Neural progenitor cell (in vitro differentiated cells): ENCODE measurements at regions not wholly inside any gene's neighbourhood (a gene's known extent, or its start where the extent isn't known, plus 50 kb on each side); places are given as distances from the start of the nearest gene placed in this dataset.
"Not testable (repeated sequence)": the region's sequence is repeated elsewhere in the genome, so short reads cannot be mapped to it uniquely, and the experiment has no call there.

Experiments
- EZH2 ChIP-seq: fragments of 200-600 bp; sonication (generic); IDR thresholded peaks from 2 replicates; pipeline ENCODE4 v1.6.1; 2017; ENCODE audit warnings: antibody characterized with exemption, mild to moderate bottlenecking, moderate library complexity
- EZH2phosphoT487 ChIP-seq: fragments of 200-600 bp; sonication (generic); IDR thresholded peaks from 2 replicates; pipeline ENCODE4 v1.6.1; 2017; ENCODE audit warnings: antibody characterized with exemption
- TF ChIP-seq, protein P1 (sequence below): fragments of 200-600 bp; sonication (generic); IDR thresholded peaks from 2 replicates; pipeline ENCODE4 v1.5.1; 2017; ENCODE audit warnings: antibody characterized with exemption, mild to moderate bottlenecking

DNA sequence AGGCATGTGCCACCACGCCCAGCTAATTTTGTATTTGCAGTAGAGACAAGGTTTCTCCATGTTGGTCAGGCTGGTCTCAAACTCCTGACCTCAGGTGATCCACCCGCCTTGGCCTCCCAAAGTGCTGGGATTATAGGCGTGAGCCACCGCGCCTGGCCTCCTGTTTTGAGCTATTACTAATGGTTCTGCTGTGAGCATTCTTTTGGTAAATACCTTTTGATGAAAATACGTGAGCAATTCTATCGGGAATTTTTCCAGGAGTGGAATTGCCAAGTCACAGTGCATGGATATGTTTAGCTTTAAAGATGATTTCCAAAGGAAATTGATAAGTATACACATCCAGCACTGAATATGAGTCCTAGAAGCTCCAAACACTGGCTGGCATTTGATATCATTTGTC is 64.0 kb upstream of the HNF1B start:
- TF ChIP-seq, protein P1, sequence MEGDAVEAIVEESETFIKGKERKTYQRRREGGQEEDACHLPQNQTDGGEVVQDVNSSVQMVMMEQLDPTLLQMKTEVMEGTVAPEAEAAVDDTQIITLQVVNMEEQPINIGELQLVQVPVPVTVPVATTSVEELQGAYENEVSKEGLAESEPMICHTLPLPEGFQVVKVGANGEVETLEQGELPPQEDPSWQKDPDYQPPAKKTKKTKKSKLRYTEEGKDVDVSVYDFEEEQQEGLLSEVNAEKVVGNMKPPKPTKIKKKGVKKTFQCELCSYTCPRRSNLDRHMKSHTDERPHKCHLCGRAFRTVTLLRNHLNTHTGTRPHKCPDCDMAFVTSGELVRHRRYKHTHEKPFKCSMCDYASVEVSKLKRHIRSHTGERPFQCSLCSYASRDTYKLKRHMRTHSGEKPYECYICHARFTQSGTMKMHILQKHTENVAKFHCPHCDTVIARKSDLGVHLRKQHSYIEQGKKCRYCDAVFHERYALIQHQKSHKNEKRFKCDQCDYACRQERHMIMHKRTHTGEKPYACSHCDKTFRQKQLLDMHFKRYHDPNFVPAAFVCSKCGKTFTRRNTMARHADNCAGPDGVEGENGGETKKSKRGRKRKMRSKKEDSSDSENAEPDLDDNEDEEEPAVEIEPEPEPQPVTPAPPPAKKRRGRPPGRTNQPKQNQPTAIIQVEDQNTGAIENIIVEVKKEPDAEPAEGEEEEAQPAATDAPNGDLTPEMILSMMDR: not testable (repeated sequence)
- not testable (repeated sequence) for TF ChIP-seq EZH2, EZH2phosphoT487
